ENCODE measurements at regions not wholly inside any gene's neighbourhood (a gene's known extent, or its start where the extent isn't known, plus 50 kb on each side); places are given as distances from the start of the nearest gene placed in this dataset.
A peak's percentile ranks its signal among the peaks of the same experiment; 100 is the strongest.

DNA sequence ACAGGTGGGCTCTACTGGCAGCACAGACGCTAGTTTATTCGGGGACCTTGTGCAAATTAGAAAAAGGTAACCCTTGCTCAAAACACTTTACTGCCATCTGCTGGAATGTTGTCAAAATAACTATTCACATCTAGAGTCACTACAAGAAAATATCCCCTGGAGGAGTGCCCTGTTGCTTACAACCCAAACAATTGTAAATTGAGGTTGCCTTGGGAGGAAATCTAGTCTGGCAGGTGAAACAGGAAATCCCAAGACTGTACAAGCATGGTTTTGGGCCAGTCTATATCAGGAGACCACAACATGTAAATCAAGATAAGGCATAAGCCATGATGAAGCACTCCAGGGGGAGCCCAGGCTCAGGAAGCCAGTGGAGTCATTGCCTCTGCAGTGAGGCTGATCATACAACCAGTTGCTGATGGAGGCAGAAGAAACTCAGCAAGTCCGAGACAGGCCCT lies 136.8 kb upstream of the ACP3 start:
- no peak overlapping the region for H3K4me3 ChIP-seq (ENCODE audit: low read depth, low read length)
- TF ChIP-seq, protein P1, sequence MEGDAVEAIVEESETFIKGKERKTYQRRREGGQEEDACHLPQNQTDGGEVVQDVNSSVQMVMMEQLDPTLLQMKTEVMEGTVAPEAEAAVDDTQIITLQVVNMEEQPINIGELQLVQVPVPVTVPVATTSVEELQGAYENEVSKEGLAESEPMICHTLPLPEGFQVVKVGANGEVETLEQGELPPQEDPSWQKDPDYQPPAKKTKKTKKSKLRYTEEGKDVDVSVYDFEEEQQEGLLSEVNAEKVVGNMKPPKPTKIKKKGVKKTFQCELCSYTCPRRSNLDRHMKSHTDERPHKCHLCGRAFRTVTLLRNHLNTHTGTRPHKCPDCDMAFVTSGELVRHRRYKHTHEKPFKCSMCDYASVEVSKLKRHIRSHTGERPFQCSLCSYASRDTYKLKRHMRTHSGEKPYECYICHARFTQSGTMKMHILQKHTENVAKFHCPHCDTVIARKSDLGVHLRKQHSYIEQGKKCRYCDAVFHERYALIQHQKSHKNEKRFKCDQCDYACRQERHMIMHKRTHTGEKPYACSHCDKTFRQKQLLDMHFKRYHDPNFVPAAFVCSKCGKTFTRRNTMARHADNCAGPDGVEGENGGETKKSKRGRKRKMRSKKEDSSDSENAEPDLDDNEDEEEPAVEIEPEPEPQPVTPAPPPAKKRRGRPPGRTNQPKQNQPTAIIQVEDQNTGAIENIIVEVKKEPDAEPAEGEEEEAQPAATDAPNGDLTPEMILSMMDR (IDR thresholded peaks at IDR 0.05; ENCODE audit: low read depth, low read length), result peak; percentile 34

DNA sequence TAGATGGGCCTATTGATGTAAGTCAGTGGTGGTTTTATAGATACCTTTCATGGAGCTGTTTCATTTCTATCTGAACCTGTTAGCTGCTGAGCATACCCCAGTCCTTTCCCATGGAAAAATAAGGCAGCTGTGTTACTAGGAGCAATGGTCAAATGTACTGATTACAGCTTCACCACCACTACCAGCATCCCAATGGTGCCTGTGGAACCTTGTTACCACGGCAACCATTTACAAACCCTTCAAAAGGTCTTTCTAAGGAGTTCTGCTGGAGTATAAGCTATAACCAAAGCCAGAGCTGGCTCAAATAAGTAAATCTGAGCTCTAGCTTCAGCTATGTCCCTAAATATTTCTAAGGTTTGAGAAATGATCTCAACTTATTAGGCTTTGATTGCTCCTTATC lies 133.4 kb upstream of the ACP3 start:
- TF ChIP-seq, protein P1 (IDR thresholded peaks at IDR 0.05; ENCODE audit: low read depth, low read length), result no peak

DNA sequence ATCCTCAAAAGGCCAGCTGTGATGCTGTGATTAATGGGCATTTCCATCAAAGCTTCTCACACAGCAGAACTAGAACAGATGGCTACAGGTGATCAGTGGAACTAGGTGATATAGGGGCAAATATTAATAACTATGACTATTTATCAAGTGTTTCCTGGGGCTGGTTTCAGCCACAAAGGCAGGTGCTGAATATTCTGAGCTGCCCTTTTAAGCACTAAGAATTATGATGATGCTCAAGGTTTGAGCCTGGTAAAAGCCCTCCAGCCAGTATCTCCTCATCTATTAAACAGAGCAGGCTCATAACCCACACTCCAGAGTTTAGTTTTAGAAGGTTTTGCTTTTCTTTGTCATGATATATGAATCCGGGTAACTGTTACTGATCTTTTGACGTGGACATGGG lies 129.5 kb upstream of the ACP3 start:
- H3K4me3 ChIP-seq (ENCODE audit: low read depth, low read length), result no peak overlapping the region
- TF ChIP-seq, protein P1 (IDR thresholded peaks at IDR 0.05; ENCODE audit: low read depth, low read length), result no peak

More for the DNA sequence above, 133.4 kb upstream of the ACP3 start:
- no peak overlapping the region for H3K4me3 ChIP-seq (ENCODE audit: low read depth, low read length)

DNA sequence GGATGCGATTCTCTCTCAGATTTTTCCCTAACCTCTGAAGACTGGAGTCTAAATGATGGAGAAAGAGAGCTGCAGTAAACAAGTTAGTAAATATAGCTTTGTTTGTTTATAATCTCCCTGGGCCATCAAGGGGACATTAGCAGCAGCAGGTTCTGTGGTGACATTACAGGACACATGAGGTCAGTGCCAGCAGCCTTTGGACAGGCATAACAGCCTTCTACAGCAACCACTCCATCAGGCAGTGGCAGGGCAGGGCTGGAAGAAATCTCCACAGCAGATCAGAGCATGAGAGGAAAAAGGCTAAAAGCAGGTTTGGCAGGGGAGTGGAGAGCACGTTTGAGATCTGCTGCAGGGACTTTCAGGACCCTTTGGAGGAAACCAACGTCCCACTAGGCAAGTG lies 127.6 kb upstream of the ACP3 start:
- TF ChIP-seq, protein P1 (IDR thresholded peaks at IDR 0.05; ENCODE audit: low read depth, low read length), result no peak
- no peak overlapping the region for H3K4me3 ChIP-seq (ENCODE audit: low read depth, low read length)

DNA sequence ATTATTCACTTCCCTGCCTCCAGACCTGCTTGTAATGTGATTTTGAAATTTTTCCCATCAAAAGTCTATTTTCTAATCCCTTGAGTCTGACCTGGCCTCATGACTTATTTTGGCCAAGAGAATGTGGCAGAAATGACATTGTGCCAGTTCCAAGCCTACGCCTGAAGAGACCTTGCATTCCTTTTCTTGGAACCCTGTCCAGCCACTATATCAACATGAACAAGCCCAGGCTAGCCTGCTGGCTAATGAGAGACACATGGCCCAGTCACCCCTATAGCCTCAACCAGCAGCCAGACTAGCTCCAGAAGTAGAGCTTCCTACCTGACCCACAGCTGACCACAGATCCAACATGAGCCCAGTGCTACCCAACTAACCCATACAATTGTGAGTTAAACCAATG lies 121.1 kb upstream of the ACP3 start:
- no peak overlapping the region for H3K4me3 ChIP-seq (ENCODE audit: low read depth, low read length)
- TF ChIP-seq, protein P1 (IDR thresholded peaks at IDR 0.05; ENCODE audit: low read depth, low read length), result no peak

DNA sequence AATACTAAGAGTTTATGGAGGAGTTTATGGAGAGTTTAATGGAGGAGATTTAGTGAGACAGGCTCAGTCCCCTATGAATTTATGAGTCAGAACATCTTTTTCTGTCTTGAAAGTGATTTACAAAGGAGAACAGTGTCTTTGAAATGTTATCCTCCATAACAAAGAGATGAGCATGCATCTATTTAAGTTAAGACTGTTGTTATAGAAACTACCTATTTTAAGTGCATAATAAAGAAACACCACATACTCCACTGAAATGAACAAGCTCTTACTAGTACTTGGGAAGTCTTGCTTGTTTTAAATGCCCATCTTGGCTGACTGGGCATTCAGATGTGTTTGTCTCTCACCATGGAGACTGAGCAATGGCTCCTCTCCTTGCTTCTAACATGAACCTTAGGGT lies 118.7 kb upstream of the ACP3 start:
- no peak overlapping the region for H3K4me3 ChIP-seq (ENCODE audit: low read depth, low read length)

DNA sequence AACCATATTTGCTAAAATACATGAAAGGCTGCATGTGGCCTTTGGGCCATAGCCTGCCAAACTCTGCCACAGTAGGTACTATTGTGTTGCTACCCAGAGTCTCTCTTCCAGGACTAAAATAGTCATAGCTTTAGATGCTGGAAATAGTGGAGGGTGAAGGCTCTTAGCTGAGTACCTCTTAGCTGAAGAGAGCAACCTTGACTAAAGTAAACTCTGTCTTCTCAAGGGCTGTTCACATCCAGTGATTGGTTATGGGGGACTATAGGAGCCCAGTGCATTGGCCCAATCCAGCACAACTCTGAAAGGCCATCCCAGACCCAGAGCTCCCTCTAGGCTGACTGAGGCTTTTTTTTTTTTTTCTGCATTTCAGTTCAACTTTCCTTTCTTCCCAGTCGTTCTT lies 117.8 kb upstream of the ACP3 start:
- H3K4me3 ChIP-seq (ENCODE audit: low read depth, low read length), result no peak overlapping the region
- TF ChIP-seq, protein P1 (IDR thresholded peaks at IDR 0.05; ENCODE audit: low read depth, low read length), result no peak

More for the DNA sequence above, 118.7 kb upstream of the ACP3 start:
- TF ChIP-seq, protein P1 (IDR thresholded peaks at IDR 0.05; ENCODE audit: low read depth, low read length), result no peak
